Endothelial cell of umbilical vein (primary cell): ENCODE measurements at regions not wholly inside any gene's neighbourhood (a gene's known extent, or its start where the extent isn't known, plus 50 kb on each side); places are given as distances from the start of the nearest gene placed in this dataset.

ENCODE experiments used
- BruUV-seq: library from RNA; stranded (reverse); fragments of 400-500 nt; replicated peaks from 2 replicates; lab custom pipeline; 2021; lab: Mats Ljungman, UMichigan
- CTCF ChIA-PET: fragments of 300-600, 350-600 bp; sonication (Branson Sonifier 250); formaldehyde crosslinking; loops from one replicate; lab custom pipeline; 2021; ENCODE audit warnings: antibody characterized with exemption, inconsistent platforms; lab: Charles Lee
- POLR2A ChIA-PET: fragments of 300-600, 350-600 bp; sonication (Branson Sonifier 250); formaldehyde crosslinking; loops from one replicate; lab custom pipeline; 2021; ENCODE audit warnings: antibody characterized with exemption, inconsistent platforms; lab: Charles Lee
- DNase-seq: peaks from one replicate; pipeline ENCODE4 v3.0.0-alpha.2; 2011; ENCODE audit warnings: low read depth, low spot score
- FAIRE-seq: peaks from 2 replicates; lab custom pipeline; 2011; peaks lifted over from hg19 to GRCh38; lab: Jason Lieb, UNC
- H2AFZ ChIP-seq: 2 replicates; pipeline ENCODE4 v1.6.0; 2012; ENCODE audit warnings: low read depth, low read length, control low read depth, inconsistent platforms
- H3K27ac ChIP-seq: 2 replicates; pipeline ENCODE4 v1.5.1; 2011; ENCODE audit warnings: low read depth, mild to moderate bottlenecking, control low read depth, low read length, moderate library complexity; ENCODE audit not compliant: insufficient read depth
- H3K27me3 ChIP-seq, 2 experiments: 2 replicates each; pipeline versions ENCODE4 v1.6.0 to v1.6.1; 2011; ENCODE audit warnings: low read length in 2 of 2, mixed read lengths in 1 of 2; ENCODE audit not compliant: control insufficient read depth in 2 of 2, insufficient read depth in 2 of 2
- H3K36me3 ChIP-seq, 2 experiments: 2 replicates in 1 of 2; 3 replicates in 1 of 2; pipeline ENCODE4 v1.5.1; 2011; ENCODE audit warnings: low read length in 2 of 2, mild to moderate bottlenecking in 1 of 2, moderate library complexity in 1 of 2; ENCODE audit not compliant: control insufficient read depth in 2 of 2, insufficient read depth in 2 of 2; ENCODE audit errors: extremely low read depth in 1 of 2
- H3K4me1 ChIP-seq: 3 replicates; pipeline ENCODE4 v1.5.1; 2011; ENCODE audit warnings: mild to moderate bottlenecking, low read length; ENCODE audit not compliant: control insufficient read depth, insufficient read depth; ENCODE audit errors: extremely low read depth
- H3K4me2 ChIP-seq: 2 replicates; pipeline ENCODE4 v1.6.1; 2011; ENCODE audit warnings: low read length, control low read depth, mixed read lengths; ENCODE audit not compliant: insufficient read depth
- H3K4me3 ChIP-seq, 3 experiments: fragments of 200-600 bp in 1 of 3; sonication (generic), shearing (Covaris generic) in 1 of 3; replicated peaks in 1 of 3; 2 replicates each; pipeline ENCODE4 v1.5.1; 2011 to 2016; ENCODE audit warnings: control low read depth in 3 of 3, low read length in 3 of 3, mild to moderate bottlenecking in 2 of 3, inconsistent platforms in 1 of 3, low read depth in 1 of 3, moderate library complexity in 1 of 3; ENCODE audit not compliant: insufficient read depth in 1 of 3
- H3K79me2 ChIP-seq: 2 replicates; pipeline ENCODE4 v1.6.0; 2012; ENCODE audit warnings: low read length, inconsistent platforms; ENCODE audit not compliant: control insufficient read depth, insufficient read depth
- H3K9ac ChIP-seq: replicated peaks from 2 replicates; pipeline ENCODE3; 2011; ENCODE audit warnings: low read length, control low read depth; ENCODE audit not compliant: insufficient read depth; ENCODE audit errors: extremely low read depth
- H3K9me1 ChIP-seq: replicated peaks from 3 replicates; pipeline ENCODE4 v1.6.0; 2011; ENCODE audit warnings: mild to moderate bottlenecking, low read length; ENCODE audit not compliant: control insufficient read depth, insufficient read depth; ENCODE audit errors: extremely low read depth
- H3K9me3 ChIP-seq: replicated peaks from 2 replicates; pipeline ENCODE4 v1.5.1; 2012; ENCODE audit warnings: low read length, inconsistent platforms; ENCODE audit not compliant: control insufficient read depth, insufficient read depth
- H4K20me1 ChIP-seq: replicated peaks from 2 replicates; pipeline ENCODE3; 2011; ENCODE audit warnings: mild to moderate bottlenecking, low read length; ENCODE audit not compliant: control insufficient read depth, insufficient read depth; ENCODE audit errors: extremely low read depth
- FOS ChIP-seq: IDR thresholded peaks from 2 replicates; pipeline ENCODE4 v1.6.1; 2011; ENCODE audit warnings: mild to moderate bottlenecking, low read length, moderate library complexity, borderline replicate concordance; ENCODE audit not compliant: insufficient read depth
- GATA2 ChIP-seq: IDR thresholded peaks from 2 replicates; pipeline ENCODE4 v1.7.0; 2011; ENCODE audit warnings: low read depth, mild to moderate bottlenecking, moderate library complexity, mixed read lengths, low read length; ENCODE audit not compliant: insufficient read length, insufficient read depth
- JUN ChIP-seq: IDR thresholded peaks from 2 replicates; pipeline ENCODE4 v1.6.1; 2011; ENCODE audit warnings: borderline replicate concordance, low read depth; ENCODE audit not compliant: insufficient read length, insufficient read depth
- MAX ChIP-seq: IDR thresholded peaks from 2 replicates; pipeline ENCODE4 v1.6.1; 2011; ENCODE audit not compliant: insufficient read depth, insufficient read length
- dilution Hi-C: fragments of 300-500 bp; cut with MboI; formaldehyde crosslinking; loops from one replicate; pipeline ENCODE4 v1.15.0; 2019; ENCODE audit warnings: low sequenced_read_pairs; ENCODE audit not compliant: extremely low pct_ligation_motif_present
- intact Hi-C: fragments of 100-400 bp; cut with micrococcal nuclease; formaldehyde crosslinking; loops from one replicate; pipeline ENCODE4 v1.10.0; 2022

- no TSS peak for BruUV-seq
- Histone ChIP-seq H3K4me3 (no peak overlapping the region), H3K36me3 (no peaks in the 10 kb centered on the region), H3K27ac (no peak overlapping the region), H3K9ac (no peak overlapping the region), H4K20me1 (no peaks in the 10 kb centered on the region), H3K79me2 (no peaks in the 10 kb centered on the region), H2AFZ (no peak overlapping the region), H3K9me1 (no peaks in the 10 kb centered on the region), H3K27me3 (no peaks in the 10 kb centered on the region), H3K4me2 (no peak overlapping the region), H3K4me1 (no peaks in the 10 kb centered on the region), H3K9me3 (no peaks in the 10 kb centered on the region)
- TF ChIP-seq MAX (no peak), GATA2 (no peak), FOS (no peak)
- no peak for DNase-seq
- ChIA-PET CTCF (no interaction called here), POLR2A (no interaction called here)
- intact Hi-C loops (no loop called here), dilution Hi-C loops (no loop called here)
- no peak for FAIRE-seq
These were observed 116.6 kb upstream of the ADCY1 start for GRCh38 chr7:45457591-45457990.

DNA sequence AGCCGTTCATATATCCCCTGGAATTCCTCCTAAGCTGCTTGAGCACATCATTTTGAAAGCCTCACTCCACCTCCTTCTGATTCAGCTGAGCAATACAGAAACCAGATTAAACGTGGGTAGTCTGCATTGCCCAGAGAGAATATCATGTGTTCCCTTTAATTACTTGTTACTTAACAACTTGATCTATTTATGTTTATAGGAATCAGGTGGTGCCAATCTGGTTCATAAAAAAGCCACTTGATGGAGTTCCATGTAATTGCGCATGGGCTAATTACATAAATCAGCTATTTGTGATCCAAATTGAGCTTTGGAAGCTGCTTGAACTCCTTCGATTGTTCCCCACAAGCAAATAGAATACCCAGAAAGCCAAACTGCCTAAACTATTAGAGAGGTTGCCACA, 114.7 kb upstream of the ADCY1 start:
- Histone ChIP-seq H3K79me2 (no peaks in the 10 kb centered on the region), H3K9me1 (no peaks in the 10 kb centered on the region), H3K27me3 (no peaks in the 10 kb centered on the region), H3K4me1 (no peaks in the 10 kb centered on the region), H3K4me2 (no peak overlapping the region), H3K27ac (no peak overlapping the region), H3K36me3 (no peaks in the 10 kb centered on the region), H3K9ac (no peak overlapping the region), H2AFZ (no peak overlapping the region), H3K4me3 (no peak overlapping the region), H3K9me3 (no peaks in the 10 kb centered on the region), H4K20me1 (no peaks in the 10 kb centered on the region)
- ChIA-PET CTCF (no interaction called here), POLR2A (no interaction called here)
- dilution Hi-C loops (no loop called here), intact Hi-C loops (no loop called here)
- no peak for TF ChIP-seq JUN
- TF ChIP-seq GATA2, result no peak
- FAIRE-seq (no peak), DNase-seq (no peak)
- BruUV-seq, result no TSS peak
